GM23248 (cell line): ENCODE measurements at regions not wholly inside any gene's neighbourhood (a gene's known extent, or its start where the extent isn't known, plus 50 kb on each side); places are given as distances from the start of the nearest gene placed in this dataset.

ENCODE experiments used
- EZH2 ChIP-seq: fragments of 200-600 bp; sonication (generic); IDR thresholded peaks from 2 replicates; pipeline ENCODE4 v1.6.1; 2018; ENCODE audit warnings: antibody characterized with exemption, mild to moderate bottlenecking; ENCODE audit not compliant: insufficient read depth, poor library complexity, severe bottlenecking
- EZH2phosphoT487 ChIP-seq: fragments of 200-600 bp; sonication (generic); IDR thresholded peaks from 2 replicates; pipeline ENCODE4 v1.6.1; 2018; ENCODE audit warnings: antibody characterized with exemption, moderate library complexity, mild to moderate bottlenecking, low read depth; ENCODE audit not compliant: insufficient read depth

GRCh38 chr1:29909962-29910361 is 673.6 kb downstream of the PTPRU start:
- TF ChIP-seq EZH2phosphoT487 (no peak), EZH2 (no peak)
